ENCODE measurements at regions not wholly inside any gene's neighbourhood (a gene's known extent, or its start where the extent isn't known, plus 50 kb on each side); places are given as distances from the start of the nearest gene placed in this dataset.

DNA sequence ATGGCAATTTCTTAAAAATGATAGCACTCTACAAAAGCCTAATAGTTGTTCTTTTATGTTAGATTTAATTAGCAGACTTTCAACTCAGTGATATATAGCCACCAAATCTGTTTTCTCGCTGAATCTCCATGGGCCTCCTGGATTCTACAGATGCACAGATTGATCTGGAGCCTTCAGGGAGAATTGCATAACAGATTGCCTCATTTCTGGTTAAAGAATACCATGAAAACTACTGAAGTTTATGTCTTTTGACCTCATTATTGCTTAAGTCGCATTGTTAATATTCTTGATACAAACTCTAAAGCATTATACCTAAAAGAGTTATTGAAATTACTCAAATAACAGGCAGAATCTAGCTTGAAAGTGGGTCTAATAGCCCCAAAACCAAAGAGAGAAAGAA lies 53.7 kb upstream of the PRR20A start:
- DNase-seq (ENCODE audit: low read depth), result no peak
- H3K4me3 ChIP-seq (ENCODE audit: low read depth, low read length), result no peak overlapping the region
- TF ChIP-seq, protein P1, sequence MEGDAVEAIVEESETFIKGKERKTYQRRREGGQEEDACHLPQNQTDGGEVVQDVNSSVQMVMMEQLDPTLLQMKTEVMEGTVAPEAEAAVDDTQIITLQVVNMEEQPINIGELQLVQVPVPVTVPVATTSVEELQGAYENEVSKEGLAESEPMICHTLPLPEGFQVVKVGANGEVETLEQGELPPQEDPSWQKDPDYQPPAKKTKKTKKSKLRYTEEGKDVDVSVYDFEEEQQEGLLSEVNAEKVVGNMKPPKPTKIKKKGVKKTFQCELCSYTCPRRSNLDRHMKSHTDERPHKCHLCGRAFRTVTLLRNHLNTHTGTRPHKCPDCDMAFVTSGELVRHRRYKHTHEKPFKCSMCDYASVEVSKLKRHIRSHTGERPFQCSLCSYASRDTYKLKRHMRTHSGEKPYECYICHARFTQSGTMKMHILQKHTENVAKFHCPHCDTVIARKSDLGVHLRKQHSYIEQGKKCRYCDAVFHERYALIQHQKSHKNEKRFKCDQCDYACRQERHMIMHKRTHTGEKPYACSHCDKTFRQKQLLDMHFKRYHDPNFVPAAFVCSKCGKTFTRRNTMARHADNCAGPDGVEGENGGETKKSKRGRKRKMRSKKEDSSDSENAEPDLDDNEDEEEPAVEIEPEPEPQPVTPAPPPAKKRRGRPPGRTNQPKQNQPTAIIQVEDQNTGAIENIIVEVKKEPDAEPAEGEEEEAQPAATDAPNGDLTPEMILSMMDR (conservative IDR thresholded peaks at IDR 0.05; ENCODE audit: low read depth, low read length), result no peak

Measured in epithelial cell of proximal tubule (primary cell).